Cardiac fibroblast (primary cell): ENCODE measurements at regions not wholly inside any gene's neighbourhood (a gene's known extent, or its start where the extent isn't known, plus 50 kb on each side); places are given as distances from the start of the nearest gene placed in this dataset.

ENCODE experiments used
- DNase-seq, 2 donors: peaks; one replicate each; pipeline versions ENCODE4 v3.0.0 to v3.0.0-alpha.2; 2010; ENCODE audit warnings: low read depth in 2 of 2
- H3K4me3 ChIP-seq, 2 donors: replicated peaks in 1 of 2; 1 replicate in 1 of 2; 2 replicates in 1 of 2; pipeline ENCODE4 v1.5.1; 2011; ENCODE audit warnings: low read depth in 2 of 2, low read length in 2 of 2, mild to moderate bottlenecking in 2 of 2, moderate library complexity in 1 of 2
- CTCF ChIP-seq: IDR thresholded peaks from one replicate; pipeline ENCODE4 v1.5.1; 2011; ENCODE audit warnings: low read depth, mild to moderate bottlenecking, low read length, inconsistent platforms

DNA sequence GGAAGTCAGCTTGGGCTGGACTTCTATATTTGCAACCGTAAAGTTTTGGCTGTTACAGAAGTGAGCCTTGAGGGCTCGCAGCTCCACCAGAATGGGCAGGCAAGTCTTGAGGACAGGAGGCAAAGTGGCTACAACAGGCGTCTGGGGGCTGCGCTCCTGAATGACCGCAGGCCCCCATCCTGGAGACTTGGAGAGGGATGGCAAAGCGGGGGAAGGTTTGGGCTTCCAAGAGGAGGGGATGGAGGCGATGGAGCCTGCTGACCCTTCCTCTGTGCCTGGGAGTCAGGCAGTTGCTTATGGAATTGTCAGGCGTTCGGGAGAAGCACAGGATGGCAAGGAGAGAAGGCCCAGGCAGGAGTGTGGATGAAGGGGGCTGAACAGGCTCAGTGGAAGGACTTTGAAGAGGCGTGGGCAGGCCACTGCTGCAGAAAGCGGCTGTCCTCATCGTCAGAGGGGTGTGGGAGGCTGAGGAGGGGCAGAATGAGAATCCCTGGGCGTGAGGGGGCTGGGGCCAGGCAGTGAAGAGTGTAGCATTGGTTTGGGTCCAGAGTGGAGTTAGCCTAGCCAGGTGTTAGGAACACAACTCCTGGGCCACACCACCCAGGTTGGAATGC, 72.3 kb downstream of the INHBB start:
- TF ChIP-seq CTCF: no peak
- no peak for DNase-seq
- no peak overlapping the region for H3K4me3 ChIP-seq

DNA sequence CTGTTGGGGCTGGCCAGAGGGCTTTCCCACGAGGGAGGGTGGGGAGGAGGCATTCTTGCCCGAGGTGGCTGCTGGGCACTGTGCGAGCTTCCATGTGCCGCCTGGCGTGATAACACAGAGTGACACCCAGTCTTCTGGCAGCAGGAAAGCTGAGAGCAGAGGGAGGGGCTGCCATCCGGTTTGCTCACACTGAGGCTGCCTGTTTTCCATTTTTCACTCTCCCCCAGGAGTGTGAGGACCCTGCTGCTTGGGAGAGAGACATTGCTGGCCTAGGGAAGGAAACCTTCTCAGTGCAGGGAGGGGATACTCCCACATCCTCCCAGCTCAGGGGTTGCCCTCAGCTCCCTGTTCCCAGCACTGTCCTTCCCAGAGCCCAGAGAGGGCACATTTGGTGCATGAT, 73.1 kb downstream of the INHBB start:
- no peak overlapping the region for H3K4me3 ChIP-seq
- DNase-seq: no peak
- no peak for TF ChIP-seq CTCF

DNA sequence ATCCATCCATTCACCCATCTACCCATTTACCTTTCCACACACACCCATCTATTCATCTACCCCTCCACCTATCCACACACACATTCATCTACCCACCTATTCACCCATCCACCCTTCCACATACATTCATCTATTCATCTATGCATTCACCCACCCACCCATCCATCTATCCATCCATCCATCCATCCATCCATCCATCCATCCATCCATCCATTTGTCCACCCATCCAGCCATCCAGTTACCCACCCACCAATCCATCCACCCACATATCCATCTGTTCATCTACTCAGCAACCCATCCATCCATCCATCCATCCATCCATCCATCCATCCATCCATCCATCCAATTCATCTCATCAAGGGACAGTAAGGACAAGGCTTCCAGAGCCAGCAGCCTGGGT, 74.0 kb downstream of the INHBB start:
- no peak overlapping the region for H3K4me3 ChIP-seq
- no peak for DNase-seq
- no peak for TF ChIP-seq CTCF

DNA sequence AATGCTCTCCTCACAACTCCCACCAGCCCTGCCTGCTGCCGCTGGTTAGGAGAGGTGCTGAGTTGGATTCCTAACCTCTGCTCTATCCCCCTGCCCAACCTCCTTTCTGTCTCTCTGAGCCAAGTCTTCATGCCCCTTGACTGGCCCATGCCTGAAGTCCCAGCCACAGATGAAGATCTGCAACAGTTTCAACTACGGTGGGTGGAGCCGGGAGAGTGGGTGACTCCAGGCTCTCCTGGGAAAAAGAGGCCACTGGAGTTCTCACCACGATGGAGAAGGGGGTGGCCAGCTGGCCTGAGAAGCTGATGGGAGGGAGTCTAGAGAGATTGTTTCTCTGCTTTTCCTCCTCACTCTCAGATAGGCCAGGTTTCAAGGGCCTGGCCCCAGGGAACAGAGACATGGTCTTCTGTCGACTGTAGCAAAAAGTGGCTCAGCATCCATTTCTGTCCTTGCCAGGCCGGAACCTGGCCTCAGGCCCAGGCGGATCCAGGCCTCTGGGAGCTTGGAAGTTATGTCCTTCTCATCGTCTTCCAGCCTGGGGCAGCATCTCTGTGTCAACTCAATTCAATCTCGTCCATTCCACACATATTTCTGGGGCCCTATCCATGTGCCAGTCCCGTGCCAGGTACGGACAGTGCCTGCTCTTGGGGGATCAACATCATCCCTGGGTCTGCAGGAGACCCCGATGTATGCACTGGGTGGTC, 75.3 kb downstream of the INHBB start:
- TF ChIP-seq CTCF: no peak
- H3K4me3 ChIP-seq: no peak overlapping the region
- no peak for DNase-seq

GRCh38 chr2:120421830-120422175, 75.9 kb downstream of the INHBB start:
- H3K4me3 ChIP-seq: no peak overlapping the region
- no peak for DNase-seq
- no peak for TF ChIP-seq CTCF

DNA sequence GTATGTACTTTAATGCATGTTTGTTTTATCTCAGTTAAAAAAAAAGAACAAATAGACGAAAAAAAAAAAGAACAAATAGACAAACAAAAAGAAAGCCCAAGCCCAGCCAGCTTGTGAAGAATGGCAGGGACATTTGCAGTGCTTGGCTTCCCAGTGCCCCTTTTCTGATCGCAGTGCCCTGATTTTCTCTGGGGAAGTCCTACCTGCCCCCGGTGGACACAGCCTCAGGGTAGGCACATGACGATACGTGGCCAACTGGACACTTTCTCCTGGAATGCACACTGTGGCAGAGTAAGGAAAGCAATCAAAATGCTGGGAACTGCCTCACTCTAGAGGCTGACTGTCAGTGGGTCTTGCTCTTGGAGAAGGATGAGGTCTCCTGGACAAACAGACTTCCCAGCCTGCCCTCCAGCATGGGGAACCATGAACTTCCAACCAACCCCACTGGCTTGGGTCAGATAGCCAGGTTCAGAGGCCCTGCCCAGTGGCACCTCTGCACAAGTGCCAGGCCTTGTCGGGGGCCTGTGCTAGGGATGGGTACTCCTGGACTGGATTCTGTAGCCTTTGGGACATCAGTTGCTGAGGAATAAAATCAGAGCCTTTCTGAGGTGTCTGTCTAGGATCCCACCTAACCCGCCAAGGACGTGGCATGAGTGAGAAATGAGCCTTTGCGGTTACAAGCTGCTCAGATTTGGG, 76.7 kb downstream of the INHBB start:
- H3K4me3 ChIP-seq: no peak overlapping the region
- TF ChIP-seq CTCF: no peak
- DNase-seq: no peak
